HFFc6 (cell line): ENCODE measurements at regions not wholly inside any gene's neighbourhood (a gene's known extent, or its start where the extent isn't known, plus 50 kb on each side); places are given as distances from the start of the nearest gene placed in this dataset.
A peak's percentile ranks its signal among the peaks of the same experiment; 100 is the strongest.

ENCODE experiments used
- DNase-seq: peaks from one replicate; pipeline ENCODE4 v3.0.0-alpha.2; 2018
- H3K27ac Mint-ChIP-seq: 2 replicates; pipeline ENCODE4 v1.8.0; 2020; ENCODE audit warnings: mild to moderate bottlenecking, mixed read lengths
- H3K27me3 Mint-ChIP-seq: 2 replicates; pipeline ENCODE4 v1.8.0; 2021; ENCODE audit warnings: mild to moderate bottlenecking, moderate library complexity, mixed read lengths; ENCODE audit not compliant: insufficient read depth
- H3K36me3 Mint-ChIP-seq: 2 replicates; pipeline ENCODE4 v1.8.0; 2021; ENCODE audit warnings: low read depth, mixed read lengths
- H3K4me1 Mint-ChIP-seq: 2 replicates; pipeline ENCODE4 v1.8.0; 2020; ENCODE audit warnings: low read depth, mixed read lengths
- H3K4me3 Mint-ChIP-seq: 2 replicates; pipeline ENCODE4 v1.8.0; 2020; ENCODE audit warnings: mild to moderate bottlenecking, moderate library complexity, mixed read lengths
- H3K9me3 Mint-ChIP-seq: 2 replicates; pipeline ENCODE4 v1.8.0; 2020; ENCODE audit warnings: mild to moderate bottlenecking, mixed read lengths
- TF ChIP-seq, protein P1 (sequence below): fragments of 200-600 bp; sonication (generic); IDR thresholded peaks from 2 replicates; pipeline ENCODE4 v1.5.0; 2021; ENCODE audit warnings: antibody characterized with exemption, mild to moderate bottlenecking

- Mint-ChIP-seq H3K4me3 (peak overlapping the region; percentile 67), H3K27me3 (no peaks in the 10 kb centered on the region; the same call in 1 of the 2 replicates), H3K27ac (peak overlapping the region; percentile 84), H3K9me3 (no peaks in the 10 kb centered on the region), H3K36me3 (no peaks in the 10 kb centered on the region), H3K4me1 (peaks cover 38% of the 10 kb centered on the region)
- peak; percentile 45 for DNase-seq
- TF ChIP-seq, protein P1, sequence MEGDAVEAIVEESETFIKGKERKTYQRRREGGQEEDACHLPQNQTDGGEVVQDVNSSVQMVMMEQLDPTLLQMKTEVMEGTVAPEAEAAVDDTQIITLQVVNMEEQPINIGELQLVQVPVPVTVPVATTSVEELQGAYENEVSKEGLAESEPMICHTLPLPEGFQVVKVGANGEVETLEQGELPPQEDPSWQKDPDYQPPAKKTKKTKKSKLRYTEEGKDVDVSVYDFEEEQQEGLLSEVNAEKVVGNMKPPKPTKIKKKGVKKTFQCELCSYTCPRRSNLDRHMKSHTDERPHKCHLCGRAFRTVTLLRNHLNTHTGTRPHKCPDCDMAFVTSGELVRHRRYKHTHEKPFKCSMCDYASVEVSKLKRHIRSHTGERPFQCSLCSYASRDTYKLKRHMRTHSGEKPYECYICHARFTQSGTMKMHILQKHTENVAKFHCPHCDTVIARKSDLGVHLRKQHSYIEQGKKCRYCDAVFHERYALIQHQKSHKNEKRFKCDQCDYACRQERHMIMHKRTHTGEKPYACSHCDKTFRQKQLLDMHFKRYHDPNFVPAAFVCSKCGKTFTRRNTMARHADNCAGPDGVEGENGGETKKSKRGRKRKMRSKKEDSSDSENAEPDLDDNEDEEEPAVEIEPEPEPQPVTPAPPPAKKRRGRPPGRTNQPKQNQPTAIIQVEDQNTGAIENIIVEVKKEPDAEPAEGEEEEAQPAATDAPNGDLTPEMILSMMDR: no peak; the same call in 1 of the 2 replicates
Measured at GRCh38 chr9:134591573-134591981, 50.0 kb upstream of the COL5A1 start.
